Hematopoietic multipotent progenitor cell treated with erythropoietin and hydrocortisone succinate and interleukin-3 and kit ligand, for 6 days (in vitro differentiated cells): ENCODE measurements at regions not wholly inside any gene's neighbourhood (a gene's known extent, or its start where the extent isn't known, plus 50 kb on each side); places are given as distances from the start of the nearest gene placed in this dataset.

ENCODE experiments used
- DNase-seq: peaks from one replicate; pipeline ENCODE4 v3.0.0-alpha.2; 2015

GRCh38 chr3:74346896-74347295 is 267.6 kb downstream of the CNTN3 start:
- no peak for DNase-seq

- no peak for DNase-seq
Observed at GRCh38 chr3:74345701-74346100, 268.8 kb downstream of the CNTN3 start.

- no peak for DNase-seq
Observed at GRCh38 chr3:74344865-74345440, 269.5 kb downstream of the CNTN3 start.

- no peak for DNase-seq
Observed at GRCh38 chr3:74343391-74343790, 271.1 kb downstream of the CNTN3 start.

GRCh38 chr3:74338998-74339397 is 275.5 kb downstream of the CNTN3 start:
- no peak for DNase-seq

- no peak for DNase-seq
Observed at GRCh38 chr3:74332165-74332564, 282.3 kb downstream of the CNTN3 start.

- DNase-seq: no peak
Observed at GRCh38 chr3:74331711-74332110, 282.7 kb downstream of the CNTN3 start.

- no peak for DNase-seq
Observed at GRCh38 chr3:74329096-74329495, 285.4 kb downstream of the CNTN3 start.

- no peak for DNase-seq
Observed at GRCh38 chr3:74328435-74328834, 286.0 kb downstream of the CNTN3 start.

- DNase-seq: no peak
Observed at GRCh38 chr3:74315291-74315690, 299.2 kb downstream of the CNTN3 start.

GRCh38 chr3:74314696-74315095 is 299.8 kb downstream of the CNTN3 start:
- DNase-seq: no peak

GRCh38 chr3:74309716-74310115 is 304.7 kb downstream of the CNTN3 start:
- no peak for DNase-seq

GRCh38 chr3:74304424-74304823 is 310.0 kb downstream of the CNTN3 start:
- DNase-seq: no peak

GRCh38 chr3:74303711-74304110 is 310.7 kb downstream of the CNTN3 start:
- no peak for DNase-seq

GRCh38 chr3:74302969-74303368 is 311.5 kb downstream of the CNTN3 start:
- no peak for DNase-seq

- no peak for DNase-seq
Observed at GRCh38 chr3:74302281-74302680, 312.2 kb downstream of the CNTN3 start.

GRCh38 chr3:74301056-74301455 is 313.4 kb downstream of the CNTN3 start:
- no peak for DNase-seq

- DNase-seq: no peak
Observed at GRCh38 chr3:74295479-74295878, 319.0 kb downstream of the CNTN3 start.

GRCh38 chr3:74288761-74289160 is 325.7 kb downstream of the CNTN3 start:
- no peak for DNase-seq

GRCh38 chr3:74287557-74287956 is 326.9 kb downstream of the CNTN3 start:
- DNase-seq: no peak

- DNase-seq: no peak
Observed at GRCh38 chr3:74282202-74282601, 332.3 kb downstream of the CNTN3 start.

GRCh38 chr3:74281705-74282104 is 332.8 kb downstream of the CNTN3 start:
- DNase-seq: no peak

- no peak for DNase-seq
Observed at GRCh38 chr3:74273555-74274402, 340.7 kb downstream of the CNTN3 start.

- no peak for DNase-seq
Observed at GRCh38 chr3:74273091-74273490, 341.4 kb downstream of the CNTN3 start.

- DNase-seq: no peak
Observed at GRCh38 chr3:74271541-74271940, 342.9 kb downstream of the CNTN3 start.
